ENCODE measurements at regions not wholly inside any gene's neighbourhood (a gene's known extent, or its start where the extent isn't known, plus 50 kb on each side); places are given as distances from the start of the nearest gene placed in this dataset.

DNA sequence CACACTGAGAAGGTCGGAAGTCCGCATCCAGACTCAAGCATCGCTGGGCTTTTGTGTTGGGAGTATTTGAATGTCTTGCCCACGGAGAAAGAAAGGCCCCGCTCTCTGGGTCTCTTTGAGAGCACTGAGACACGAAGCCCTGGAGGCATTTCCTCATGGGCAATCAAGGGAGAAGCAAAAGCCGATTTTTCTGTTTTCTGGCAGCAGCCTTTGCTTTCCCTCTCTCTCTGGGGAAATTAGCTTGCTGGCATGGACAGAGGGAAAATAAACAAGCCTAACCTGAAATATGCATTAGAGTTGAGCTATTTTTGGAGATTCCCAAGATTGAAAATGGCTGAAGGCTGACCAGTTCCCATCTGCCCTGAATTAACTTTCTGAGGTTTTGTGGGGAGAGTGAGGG is 238.7 kb downstream of the HAPSTR1 start:
- TF ChIP-seq CTCF (IDR thresholded peaks at IDR 0.05; ENCODE audit: low read depth, low read length, poor library complexity, severe bottlenecking), result no peak
- no peak for TF ChIP-seq EZH2phosphoT487 (IDR thresholded peaks at IDR 0.05; ENCODE audit: borderline replicate concordance, low read length)

Measured in DOHH2 (cell line).